ENCODE measurements at regions not wholly inside any gene's neighbourhood (a gene's known extent, or its start where the extent isn't known, plus 50 kb on each side); places are given as distances from the start of the nearest gene placed in this dataset.
A peak's percentile ranks its signal among the peaks of the same experiment; 100 is the strongest.

GRCh38 chrX:109261279-109261678 lies 220.6 kb downstream of the GUCY2F start:
- Histone ChIP-seq H3K79me2 (ENCODE audit: insufficient read depth) (no peaks in the 10 kb centered on the region), H2AFZ (no peak overlapping the region), H4K20me1 (ENCODE audit: insufficient read depth) (no peaks in the 10 kb centered on the region), H3K36me3 (ENCODE audit: low read depth) (no peaks in the 10 kb centered on the region), H3K9me2 (ENCODE audit: insufficient read depth) (no peaks in the 10 kb centered on the region), H3K9me3 (ENCODE audit: low read depth) (no peaks in the 10 kb centered on the region), H3K27ac (no peak overlapping the region), H3K4me3 (no peak overlapping the region), H3K4me1 (ENCODE audit: insufficient read depth) (no peaks in the 10 kb centered on the region), H3K4me2 (ENCODE audit: unreplicated experiment) (no peak overlapping the region), H3K27me3 (replicated peaks; ENCODE audit: insufficient read depth) (no peaks in the 10 kb centered on the region), H3F3A (ENCODE audit: insufficient read depth) (no peaks in the 10 kb centered on the region), H3K9ac (no peak overlapping the region)
- in situ Hi-C loops (cut with MboI): no loop called here
- no peak for DNase-seq
- TF ChIP-seq EZH2phosphoT487 (IDR thresholded peaks at IDR 0.05; ENCODE audit: insufficient read depth, low read depth): no peak
- no peak for TF ChIP-seq EZH2 (IDR thresholded peaks at IDR 0.05; ENCODE audit: insufficient read depth, poor library complexity, severe bottlenecking)
- WGBS, 2 experiments (ENCODE audit: low coverage in 1 of 2, low lambda C conversion rate in 2 of 2, missing lambda C conversion rate in 2 of 2): 15 to 26% methylated on average over 2 of the region's 2 CpGs

- Histone ChIP-seq H3F3A (ENCODE audit: insufficient read depth) (no peaks in the 10 kb centered on the region), H3K36me3 (ENCODE audit: low read depth) (no peaks in the 10 kb centered on the region), H3K79me2 (ENCODE audit: insufficient read depth) (no peaks in the 10 kb centered on the region), H3K9ac (no peak overlapping the region), H3K9me3 (ENCODE audit: low read depth) (no peaks in the 10 kb centered on the region), H3K4me3 (no peak overlapping the region), H3K4me2 (ENCODE audit: unreplicated experiment) (no peak overlapping the region), H3K4me1 (ENCODE audit: insufficient read depth) (no peaks in the 10 kb centered on the region), H4K20me1 (ENCODE audit: insufficient read depth) (no peaks in the 10 kb centered on the region), H3K9me2 (ENCODE audit: insufficient read depth) (no peaks in the 10 kb centered on the region), H3K27ac (no peak overlapping the region), H2AFZ (no peak overlapping the region), H3K27me3 (replicated peaks; ENCODE audit: insufficient read depth) (no peaks in the 10 kb centered on the region)
- in situ Hi-C loops (cut with MboI): no loop called here
- no peak for DNase-seq
- 26 to 33% methylated on average over 2 of the region's 2 CpGs for WGBS, 2 experiments (ENCODE audit: low coverage in 1 of 2, low lambda C conversion rate in 2 of 2, missing lambda C conversion rate in 2 of 2)
- TF ChIP-seq EZH2phosphoT487 (IDR thresholded peaks at IDR 0.05; ENCODE audit: insufficient read depth, low read depth) (no peak), EZH2 (IDR thresholded peaks at IDR 0.05; ENCODE audit: insufficient read depth, poor library complexity, severe bottlenecking) (no peak)
Observed at GRCh38 chrX:109252789-109253188, 229.1 kb downstream of the GUCY2F start.

- Histone ChIP-seq H3K9me2 (ENCODE audit: insufficient read depth) (no peaks in the 10 kb centered on the region), H3K9me3 (ENCODE audit: low read depth) (no peaks in the 10 kb centered on the region), H3K27ac (no peak overlapping the region), H2AFZ (no peak overlapping the region), H3F3A (ENCODE audit: insufficient read depth) (no peaks in the 10 kb centered on the region), H3K4me3 (no peak overlapping the region), H3K36me3 (ENCODE audit: low read depth) (no peaks in the 10 kb centered on the region), H3K27me3 (replicated peaks; ENCODE audit: insufficient read depth) (no peaks in the 10 kb centered on the region), H3K4me2 (ENCODE audit: unreplicated experiment) (no peak overlapping the region), H3K79me2 (ENCODE audit: insufficient read depth) (no peaks in the 10 kb centered on the region), H3K4me1 (ENCODE audit: insufficient read depth) (no peaks in the 10 kb centered on the region), H3K9ac (no peak overlapping the region), H4K20me1 (ENCODE audit: insufficient read depth) (no peaks in the 10 kb centered on the region)
- TF ChIP-seq EZH2 (IDR thresholded peaks at IDR 0.05; ENCODE audit: insufficient read depth, poor library complexity, severe bottlenecking): no peak
- TF ChIP-seq EZH2phosphoT487 (IDR thresholded peaks at IDR 0.05; ENCODE audit: insufficient read depth, low read depth): no peak
- DNase-seq: no peak
- in situ Hi-C loops (cut with MboI): no loop called here
- 0% methylated on average over 1 of the region's 1 CpG for WGBS, 2 experiments (ENCODE audit: low coverage in 1 of 2, low lambda C conversion rate in 2 of 2, missing lambda C conversion rate in 2 of 2)
Observed at GRCh38 chrX:109218761-109219160, 263.1 kb downstream of the GUCY2F start.

- TF ChIP-seq EZH2phosphoT487 (IDR thresholded peaks at IDR 0.05; ENCODE audit: insufficient read depth, low read depth): no peak
- TF ChIP-seq EZH2 (IDR thresholded peaks at IDR 0.05; ENCODE audit: insufficient read depth, poor library complexity, severe bottlenecking): no peak
- WGBS, 2 experiments (ENCODE audit: low coverage in 1 of 2, low lambda C conversion rate in 2 of 2, missing lambda C conversion rate in 2 of 2): 0% methylated on average over 2 of the region's 2 CpGs
- Histone ChIP-seq H3K9me3 (ENCODE audit: low read depth) (no peaks in the 10 kb centered on the region), H3K79me2 (ENCODE audit: insufficient read depth) (no peaks in the 10 kb centered on the region), H4K20me1 (ENCODE audit: insufficient read depth) (no peaks in the 10 kb centered on the region), H3K4me1 (ENCODE audit: insufficient read depth) (peaks cover 4% of the 10 kb centered on the region), H3K36me3 (ENCODE audit: low read depth) (no peaks in the 10 kb centered on the region), H3K9ac (no peak overlapping the region), H3K4me2 (ENCODE audit: unreplicated experiment) (peak overlapping the region; percentile 27), H3K27me3 (replicated peaks; ENCODE audit: insufficient read depth) (no peaks in the 10 kb centered on the region), H2AFZ (no peak overlapping the region), H3K4me3 (no peak overlapping the region), H3K9me2 (ENCODE audit: insufficient read depth) (no peaks in the 10 kb centered on the region), H3F3A (ENCODE audit: insufficient read depth) (no peaks in the 10 kb centered on the region; the same call in 1 of the 2 replicates), H3K27ac (peak overlapping the region; percentile 24)
- DNase-seq: peak; percentile 70
- in situ Hi-C loops (cut with MboI): no loop called here
Observed at GRCh38 chrX:109199726-109200125, 282.2 kb downstream of the GUCY2F start.

GRCh38 chrX:109190542-109190941 lies 291.3 kb downstream of the GUCY2F start:
- 5 to 6% methylated on average over 1 of the region's 1 CpG for WGBS, 2 experiments (ENCODE audit: low coverage in 1 of 2, low lambda C conversion rate in 2 of 2, missing lambda C conversion rate in 2 of 2)
- Histone ChIP-seq H3K36me3 (ENCODE audit: low read depth) (no peaks in the 10 kb centered on the region), H3K4me1 (ENCODE audit: insufficient read depth) (no peaks in the 10 kb centered on the region), H3K4me3 (no peak overlapping the region), H3K9ac (no peak overlapping the region), H2AFZ (no peak overlapping the region), H3K9me2 (ENCODE audit: insufficient read depth) (no peaks in the 10 kb centered on the region), H3K4me2 (ENCODE audit: unreplicated experiment) (no peak overlapping the region), H3F3A (ENCODE audit: insufficient read depth) (no peaks in the 10 kb centered on the region), H3K9me3 (ENCODE audit: low read depth) (no peaks in the 10 kb centered on the region), H3K79me2 (ENCODE audit: insufficient read depth) (no peaks in the 10 kb centered on the region), H4K20me1 (ENCODE audit: insufficient read depth) (no peaks in the 10 kb centered on the region), H3K27me3 (replicated peaks; ENCODE audit: insufficient read depth) (no peaks in the 10 kb centered on the region), H3K27ac (no peak overlapping the region)
- no peak for TF ChIP-seq EZH2phosphoT487 (IDR thresholded peaks at IDR 0.05; ENCODE audit: insufficient read depth, low read depth)
- no peak for TF ChIP-seq EZH2 (IDR thresholded peaks at IDR 0.05; ENCODE audit: insufficient read depth, poor library complexity, severe bottlenecking)
- no peak for DNase-seq
- in situ Hi-C loops (cut with MboI): no loop called here

All from GM23248 (cell line).